Activated CD8-positive, alpha-beta memory T cell treated with anti-CD3 and anti-CD28 coated beads for 48 hours (primary cell): ENCODE measurements at regions not wholly inside any gene's neighbourhood (a gene's known extent, or its start where the extent isn't known, plus 50 kb on each side); places are given as distances from the start of the nearest gene placed in this dataset.

Experiments
- DNase-seq, 3 experiments: peaks; one replicate each; pipeline ENCODE4 v3.0.0-alpha.2; 2020; ENCODE audit warnings: low read depth in 2 of 3, low spot score in 2 of 3

DNA sequence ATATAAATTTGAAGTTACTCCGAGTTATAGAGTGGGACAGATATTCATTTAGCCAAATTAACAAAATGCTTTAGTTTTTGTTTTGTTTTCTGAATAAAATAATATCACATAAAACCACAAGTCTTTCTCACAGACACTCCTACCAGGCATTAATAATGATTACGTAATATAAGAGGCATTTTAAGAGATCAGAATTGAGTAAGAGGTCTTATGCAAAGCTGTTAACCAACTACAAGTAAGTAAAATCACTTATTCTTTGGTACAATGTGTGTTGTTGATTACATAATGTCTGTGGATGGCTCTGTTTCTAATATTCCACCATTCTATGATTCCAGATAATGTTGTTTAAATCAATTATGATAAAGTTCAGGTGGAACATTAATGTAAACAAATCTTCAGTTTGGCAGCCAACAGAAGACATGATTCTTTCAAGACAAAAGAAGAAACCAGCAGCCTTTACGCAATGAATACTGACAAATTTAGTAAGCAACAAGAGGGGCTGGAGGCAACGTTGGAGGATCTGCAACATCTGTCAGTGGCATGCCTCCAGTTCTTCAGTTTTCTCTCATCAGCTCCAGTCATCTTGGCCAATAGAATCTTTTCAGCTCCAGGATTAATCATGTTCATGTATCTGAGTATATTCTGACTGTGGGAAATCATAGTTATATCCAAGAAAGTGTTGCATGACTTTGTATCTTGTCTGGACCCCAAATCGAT, 403.8 kb downstream of the SLITRK5 start:
- DNase-seq: no peak

- DNase-seq: no peak
Observed at GRCh38 chr13:88085036-88085435, 413.9 kb downstream of the SLITRK5 start.

- no peak for DNase-seq
Observed at GRCh38 chr13:88086577-88086976, 415.4 kb downstream of the SLITRK5 start.

DNA sequence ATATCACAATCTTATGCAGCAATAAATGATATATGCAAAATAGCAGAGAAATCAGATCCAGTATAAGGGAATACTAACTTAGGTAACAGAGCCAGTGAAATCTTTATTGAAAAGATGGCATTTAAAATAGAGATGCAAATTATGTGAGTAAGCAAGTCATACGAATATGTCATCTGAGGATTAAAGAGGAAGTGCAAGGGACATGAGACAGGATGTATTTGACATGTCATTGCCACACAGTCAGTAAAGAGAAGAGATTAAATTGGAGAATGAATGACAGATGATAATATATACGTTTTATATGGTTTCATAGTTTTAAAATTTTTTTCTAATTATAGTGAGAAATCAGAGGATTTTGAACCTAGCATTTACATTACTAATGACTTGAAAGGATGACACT, 426.4 kb downstream of the SLITRK5 start:
- no peak for DNase-seq

DNA sequence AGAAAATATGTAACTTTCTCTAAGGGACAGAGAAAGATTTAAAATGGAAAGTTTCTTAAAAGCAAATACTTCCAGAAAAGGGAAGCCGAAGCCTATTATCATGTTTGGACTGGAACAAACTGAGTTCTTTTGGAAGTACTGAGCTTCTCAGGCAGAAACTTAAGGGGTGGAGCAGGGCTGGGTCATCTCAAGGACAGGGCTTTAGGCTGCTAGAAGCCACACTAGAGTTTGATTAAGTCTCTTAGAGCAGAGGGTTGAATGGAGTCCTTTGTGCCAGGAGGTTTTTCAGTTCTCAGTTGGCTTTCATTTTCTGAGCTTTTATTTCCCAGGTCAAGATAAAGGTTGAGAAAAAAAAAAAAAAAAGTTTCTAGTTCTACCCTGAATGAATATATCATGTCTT, 432.7 kb downstream of the SLITRK5 start:
- no peak for DNase-seq

- no peak for DNase-seq
Observed at GRCh38 chr13:88104576-88104975, 433.4 kb downstream of the SLITRK5 start.

- no peak for DNase-seq
Observed at GRCh38 chr13:88107570-88107969, 436.4 kb downstream of the SLITRK5 start.

DNA sequence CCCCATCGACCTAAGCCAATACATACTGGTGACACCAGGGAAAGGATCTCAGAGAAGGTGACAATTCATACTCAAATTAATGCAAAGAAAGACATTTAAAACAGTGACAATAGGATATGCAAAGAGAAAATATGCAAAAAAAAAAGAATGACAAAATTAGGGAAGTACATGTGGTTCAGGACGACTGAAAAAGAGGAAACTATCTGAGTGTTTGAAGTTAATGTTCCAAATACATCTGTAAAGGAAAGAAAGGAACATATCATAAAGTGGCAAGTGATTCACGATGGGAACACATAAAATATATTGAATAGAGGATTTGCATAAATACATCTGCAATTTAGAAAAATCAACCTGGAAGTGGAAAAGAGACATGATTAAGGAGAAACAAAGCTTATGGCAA, 441.4 kb downstream of the SLITRK5 start:
- DNase-seq: no peak

DNA sequence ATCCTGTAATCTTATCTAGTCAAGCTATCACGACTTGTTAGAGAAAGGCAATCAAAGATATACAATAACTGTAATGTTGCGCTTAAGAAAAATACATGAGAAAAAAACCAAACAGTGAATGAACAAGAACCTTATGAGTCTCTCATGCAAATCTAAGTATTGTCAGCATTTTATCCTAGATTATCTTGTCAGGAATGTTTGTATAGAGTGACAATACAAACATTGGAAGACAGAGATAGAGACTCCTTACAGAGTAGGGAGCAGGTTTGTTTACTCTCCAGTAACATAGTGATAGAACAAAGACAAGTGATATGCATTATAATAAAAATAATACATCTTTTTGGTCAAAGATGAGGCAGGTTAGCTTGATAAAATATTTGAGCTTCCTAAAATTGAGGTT, 444.8 kb downstream of the SLITRK5 start:
- DNase-seq: no peak

GRCh38 chr13:88118952-88119351, 447.8 kb downstream of the SLITRK5 start:
- no peak for DNase-seq

GRCh38 chr13:88124142-88124541, 453.0 kb downstream of the SLITRK5 start:
- DNase-seq: no peak

- DNase-seq: no peak
Observed at GRCh38 chr13:88125055-88125454, 453.9 kb downstream of the SLITRK5 start.

GRCh38 chr13:88136098-88136790, 465.1 kb downstream of the SLITRK5 start:
- no peak for DNase-seq

GRCh38 chr13:88142653-88143052, 471.5 kb downstream of the SLITRK5 start:
- no peak for DNase-seq

GRCh38 chr13:88144580-88144979, 473.4 kb downstream of the SLITRK5 start:
- no peak for DNase-seq

DNA sequence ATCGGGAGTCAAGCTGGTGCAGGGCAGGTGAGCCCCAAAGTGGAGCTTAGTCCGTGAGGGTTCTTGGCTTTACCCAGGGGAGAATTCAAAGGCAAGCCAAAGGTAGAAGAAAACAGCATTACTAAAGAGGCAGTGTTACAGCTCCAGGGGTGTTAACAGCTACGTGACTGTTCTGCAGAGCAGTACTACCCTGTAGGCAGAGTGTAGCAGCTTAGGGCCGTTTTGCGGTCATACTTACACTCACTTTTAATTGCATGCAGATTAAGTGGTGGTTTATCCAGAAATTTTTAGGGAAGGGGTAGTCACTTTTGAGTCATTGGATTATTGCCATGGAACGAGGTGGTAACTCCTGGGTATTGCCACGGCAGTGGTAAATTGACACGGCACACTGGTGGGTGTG, 482.2 kb downstream of the SLITRK5 start:
- DNase-seq: no peak

- DNase-seq: no peak
Observed at GRCh38 chr13:88154001-88154400, 482.8 kb downstream of the SLITRK5 start.

DNA sequence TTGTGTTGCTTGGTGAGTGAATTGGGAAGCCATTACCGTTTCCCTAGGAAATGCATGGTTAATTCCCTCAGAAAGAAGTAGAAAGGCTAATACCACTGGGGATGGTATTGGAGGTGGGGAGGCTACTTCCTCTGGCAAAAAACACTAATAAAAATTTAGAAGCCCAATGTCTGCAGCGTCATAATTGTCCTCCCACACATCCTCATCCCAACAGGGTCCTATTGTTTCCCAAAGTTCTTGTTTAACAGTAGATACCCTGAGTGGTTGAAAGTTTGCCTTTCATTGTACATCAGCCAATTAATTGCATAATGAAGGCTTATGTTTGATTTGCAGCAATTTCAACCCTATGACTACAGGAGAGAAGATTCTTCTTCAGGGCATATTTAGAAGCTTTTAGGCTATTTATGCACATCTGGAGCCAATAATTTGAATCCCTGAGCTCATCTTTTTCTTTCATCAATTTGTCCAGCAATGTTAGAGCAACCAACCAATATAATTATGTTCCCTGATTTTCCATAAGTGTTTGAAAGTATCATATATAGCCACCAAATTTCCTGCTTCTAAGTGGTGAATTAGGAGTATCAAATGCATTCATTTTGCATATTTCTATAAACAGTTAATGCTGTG, 491.0 kb downstream of the SLITRK5 start:
- DNase-seq: no peak

GRCh38 chr13:88176231-88176630, 505.1 kb downstream of the SLITRK5 start:
- DNase-seq: no peak

- no peak for DNase-seq
Observed at GRCh38 chr13:88183440-88183839, 512.3 kb downstream of the SLITRK5 start.

GRCh38 chr13:88188986-88189385, 517.8 kb downstream of the SLITRK5 start:
- no peak for DNase-seq

DNA sequence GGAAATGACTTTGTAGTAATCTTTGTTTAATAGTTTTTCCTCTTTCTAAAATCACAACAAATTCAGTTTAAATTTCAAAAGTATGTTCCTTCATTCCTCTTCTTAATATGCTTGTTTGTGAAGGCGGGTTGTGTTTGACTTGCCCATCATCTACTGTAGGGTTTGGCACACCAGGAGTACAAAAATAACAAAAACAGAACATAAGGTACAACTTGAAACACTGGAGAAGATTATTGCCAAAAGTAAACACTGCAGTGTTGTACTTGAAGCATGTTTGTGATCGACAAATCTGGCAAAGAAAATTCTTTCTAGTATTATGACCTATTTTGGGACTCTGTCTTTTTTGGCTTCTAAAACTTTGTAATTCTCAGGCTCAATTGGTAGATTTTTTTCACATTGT, 518.6 kb downstream of the SLITRK5 start:
- no peak for DNase-seq
